GM23338 (cell line): ENCODE measurements at regions not wholly inside any gene's neighbourhood (a gene's known extent, or its start where the extent isn't known, plus 50 kb on each side); places are given as distances from the start of the nearest gene placed in this dataset.

Experiments used
- ATAC-seq: fragments of 200-7000 bp; cut with Tn5 transposase; 3 replicates; pipeline ENCODE4 v1.9.1; 2020
- DNase-seq: peaks from one replicate; pipeline ENCODE4 v3.0.0-alpha.2; 2015; ENCODE audit warnings: low spot score
- H2AFZ ChIP-seq: fragments of 200-600 bp; sonication (generic); 2 replicates; pipeline ENCODE4 v1.8.0; 2016; ENCODE audit warnings: antibody characterized with exemption, mild to moderate bottlenecking, moderate library complexity
- H3F3A ChIP-seq: fragments of 200-600 bp; sonication (generic); replicated peaks from 2 replicates; pipeline ENCODE4 v1.8.0; 2017; ENCODE audit warnings: antibody characterized with exemption, mixed run types, low read depth
- H3K27ac ChIP-seq: fragments of 200-600 bp; sonication (generic); 2 replicates; pipeline ENCODE4 v1.6.1; 2016; ENCODE audit warnings: low read depth
- H3K27me3 ChIP-seq: fragments of 200-600 bp; sonication (generic); 2 replicates; pipeline ENCODE4 v1.8.0; 2016; ENCODE audit warnings: mild to moderate bottlenecking, mixed run types, moderate library complexity; ENCODE audit not compliant: insufficient read depth
- H3K36me3 ChIP-seq: fragments of 200-600 bp; sonication (generic); 2 replicates; pipeline ENCODE4 v1.8.0; 2016; ENCODE audit warnings: mild to moderate bottlenecking; ENCODE audit not compliant: insufficient read depth
- H3K4me1 ChIP-seq: fragments of 200-600 bp; sonication (generic); 2 replicates; pipeline ENCODE4 v1.8.0; 2016; ENCODE audit warnings: mild to moderate bottlenecking, moderate library complexity; ENCODE audit not compliant: insufficient read depth
- H3K4me2 ChIP-seq: fragments of 200-600 bp; sonication (generic); 2 replicates; pipeline ENCODE4 v1.7.1; 2017; ENCODE audit warnings: mixed run types
- H3K4me3 ChIP-seq: fragments of 200-600 bp; sonication (generic); 2 replicates; pipeline ENCODE4 v1.6.1; 2016; ENCODE audit warnings: mixed run types
- H3K79me2 ChIP-seq: fragments of 200-600 bp; sonication (generic); replicated peaks from 2 replicates; pipeline ENCODE4 v1.8.0; 2017; ENCODE audit warnings: mild to moderate bottlenecking; ENCODE audit not compliant: insufficient read depth
- H3K9me2 ChIP-seq: fragments of 200-600 bp; sonication (generic); 2 replicates; pipeline ENCODE4 v1.8.0; 2017; ENCODE audit not compliant: insufficient read depth
- H4K20me1 ChIP-seq: fragments of 200-600 bp; sonication (generic); replicated peaks from 2 replicates; pipeline ENCODE4 v1.8.0; 2017; ENCODE audit warnings: mild to moderate bottlenecking; ENCODE audit not compliant: insufficient read depth
- H3K27ac Mint-ChIP-seq: 2 replicates; pipeline ENCODE4 v1.8.0; 2020; ENCODE audit warnings: inconsistent platforms, mild to moderate bottlenecking, moderate library complexity, mixed read lengths
- H3K27me3 Mint-ChIP-seq: 3 replicates; pipeline ENCODE4 v1.8.0; 2022; ENCODE audit warnings: low read depth, mild to moderate bottlenecking, moderate library complexity, mixed read lengths, inconsistent platforms; ENCODE audit not compliant: insufficient read depth, poor library complexity
- H3K36me3 Mint-ChIP-seq: 3 replicates; pipeline ENCODE4 v1.8.0; 2021; ENCODE audit warnings: low read depth, mild to moderate bottlenecking, inconsistent platforms, moderate library complexity, mixed read lengths
- H3K4me1 Mint-ChIP-seq: 3 replicates; pipeline ENCODE4 v1.8.0; 2020; ENCODE audit warnings: mild to moderate bottlenecking, inconsistent platforms, mixed read lengths
- H3K4me3 Mint-ChIP-seq: 3 replicates; pipeline ENCODE4 v1.8.0; 2021; ENCODE audit warnings: moderate library complexity, mild to moderate bottlenecking, inconsistent platforms, mixed read lengths
- H3K9me3 Mint-ChIP-seq: 3 replicates; pipeline ENCODE4 v1.8.0; 2020; ENCODE audit warnings: moderate library complexity, mild to moderate bottlenecking, inconsistent platforms, mixed read lengths
- EZH2 ChIP-seq: fragments of 200-600 bp; sonication (generic); IDR thresholded peaks from one replicate; pipeline ENCODE4 v1.8.0; 2017; ENCODE audit warnings: antibody characterized with exemption, mild to moderate bottlenecking, low read depth; ENCODE audit not compliant: unreplicated experiment
- EZH2phosphoT487 ChIP-seq: fragments of 200-600 bp; sonication (generic); IDR thresholded peaks from one replicate; pipeline ENCODE4 v1.8.1; 2018; ENCODE audit warnings: antibody characterized with exemption; ENCODE audit not compliant: unreplicated experiment
- JUNB ChIP-seq: IDR thresholded peaks from one replicate; pipeline ENCODE4 v1.6.1; 2016; ENCODE audit warnings: antibody characterized with exemption; ENCODE audit not compliant: unreplicated experiment
- STAT1 ChIP-seq: IDR thresholded peaks from one replicate; pipeline ENCODE4 v1.6.1; 2016; ENCODE audit warnings: antibody characterized with exemption; ENCODE audit not compliant: unreplicated experiment
- ZNF331 ChIP-seq: fragments of 250-450 bp; sonication (Bioruptor Pico); IDR thresholded peaks from 2 replicates; pipeline ENCODE4 v1.5.0; 2020; ENCODE audit warnings: low read depth, mild to moderate bottlenecking, moderate library complexity
- TF ChIP-seq, protein P1 (sequence below): fragments of 250-450 bp; sonication (Bioruptor Pico); IDR thresholded peaks from 2 replicates; pipeline ENCODE4 v1.5.0; 2020; ENCODE audit warnings: mild to moderate bottlenecking, moderate library complexity
- TF ChIP-seq, protein P2 (sequence below): IDR thresholded peaks from one replicate; pipeline ENCODE4 v1.6.1; 2018; ENCODE audit warnings: antibody characterized with exemption; ENCODE audit not compliant: unreplicated experiment

DNA sequence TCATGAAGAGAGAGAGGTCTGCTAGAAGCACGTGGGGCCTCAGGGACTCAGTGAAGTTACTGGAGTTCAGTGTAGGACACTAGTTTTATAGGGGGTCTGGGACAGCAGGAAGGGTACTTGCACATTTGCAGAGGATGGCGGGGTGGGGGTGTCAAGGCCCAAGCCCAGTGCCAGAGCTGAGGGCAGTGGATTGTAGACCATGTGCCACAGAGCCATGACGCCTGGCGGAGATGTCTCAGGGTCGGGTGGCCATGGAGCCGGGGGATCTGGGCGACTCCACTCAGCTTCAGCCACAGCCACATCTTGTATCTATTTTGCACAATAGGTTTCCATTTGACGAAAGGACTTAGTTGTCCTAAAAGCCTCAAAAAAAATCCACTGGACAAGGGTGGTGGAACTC is 50.4 kb upstream of the RGMA start:
- H3F3A ChIP-seq, result no peaks in the 10 kb centered on the region
- H3K36me3 ChIP-seq, result no peaks in the 10 kb centered on the region
- H4K20me1 ChIP-seq, result no peaks in the 10 kb centered on the region
- Mint-ChIP-seq H3K9me3 (peaks cover 2% of the 10 kb centered on the region; the same call in 1 of the 3 replicates), H3K27me3 (peaks cover 13% of the 10 kb centered on the region), H3K4me3 (no peak overlapping the region), H3K27ac (no peak overlapping the region), H3K4me1 (peaks cover 16% of the 10 kb centered on the region), H3K36me3 (no peaks in the 10 kb centered on the region)
- DNase-seq (no peak), ATAC-seq (no peak)
- no peaks in the 10 kb centered on the region for H3K27me3 ChIP-seq
- no peak overlapping the region for H3K27ac ChIP-seq
- no peak overlapping the region for H3K4me3 ChIP-seq
- no peaks in the 10 kb centered on the region for H3K79me2 ChIP-seq
- no peak overlapping the region for H2AFZ ChIP-seq
- TF ChIP-seq, protein P1, sequence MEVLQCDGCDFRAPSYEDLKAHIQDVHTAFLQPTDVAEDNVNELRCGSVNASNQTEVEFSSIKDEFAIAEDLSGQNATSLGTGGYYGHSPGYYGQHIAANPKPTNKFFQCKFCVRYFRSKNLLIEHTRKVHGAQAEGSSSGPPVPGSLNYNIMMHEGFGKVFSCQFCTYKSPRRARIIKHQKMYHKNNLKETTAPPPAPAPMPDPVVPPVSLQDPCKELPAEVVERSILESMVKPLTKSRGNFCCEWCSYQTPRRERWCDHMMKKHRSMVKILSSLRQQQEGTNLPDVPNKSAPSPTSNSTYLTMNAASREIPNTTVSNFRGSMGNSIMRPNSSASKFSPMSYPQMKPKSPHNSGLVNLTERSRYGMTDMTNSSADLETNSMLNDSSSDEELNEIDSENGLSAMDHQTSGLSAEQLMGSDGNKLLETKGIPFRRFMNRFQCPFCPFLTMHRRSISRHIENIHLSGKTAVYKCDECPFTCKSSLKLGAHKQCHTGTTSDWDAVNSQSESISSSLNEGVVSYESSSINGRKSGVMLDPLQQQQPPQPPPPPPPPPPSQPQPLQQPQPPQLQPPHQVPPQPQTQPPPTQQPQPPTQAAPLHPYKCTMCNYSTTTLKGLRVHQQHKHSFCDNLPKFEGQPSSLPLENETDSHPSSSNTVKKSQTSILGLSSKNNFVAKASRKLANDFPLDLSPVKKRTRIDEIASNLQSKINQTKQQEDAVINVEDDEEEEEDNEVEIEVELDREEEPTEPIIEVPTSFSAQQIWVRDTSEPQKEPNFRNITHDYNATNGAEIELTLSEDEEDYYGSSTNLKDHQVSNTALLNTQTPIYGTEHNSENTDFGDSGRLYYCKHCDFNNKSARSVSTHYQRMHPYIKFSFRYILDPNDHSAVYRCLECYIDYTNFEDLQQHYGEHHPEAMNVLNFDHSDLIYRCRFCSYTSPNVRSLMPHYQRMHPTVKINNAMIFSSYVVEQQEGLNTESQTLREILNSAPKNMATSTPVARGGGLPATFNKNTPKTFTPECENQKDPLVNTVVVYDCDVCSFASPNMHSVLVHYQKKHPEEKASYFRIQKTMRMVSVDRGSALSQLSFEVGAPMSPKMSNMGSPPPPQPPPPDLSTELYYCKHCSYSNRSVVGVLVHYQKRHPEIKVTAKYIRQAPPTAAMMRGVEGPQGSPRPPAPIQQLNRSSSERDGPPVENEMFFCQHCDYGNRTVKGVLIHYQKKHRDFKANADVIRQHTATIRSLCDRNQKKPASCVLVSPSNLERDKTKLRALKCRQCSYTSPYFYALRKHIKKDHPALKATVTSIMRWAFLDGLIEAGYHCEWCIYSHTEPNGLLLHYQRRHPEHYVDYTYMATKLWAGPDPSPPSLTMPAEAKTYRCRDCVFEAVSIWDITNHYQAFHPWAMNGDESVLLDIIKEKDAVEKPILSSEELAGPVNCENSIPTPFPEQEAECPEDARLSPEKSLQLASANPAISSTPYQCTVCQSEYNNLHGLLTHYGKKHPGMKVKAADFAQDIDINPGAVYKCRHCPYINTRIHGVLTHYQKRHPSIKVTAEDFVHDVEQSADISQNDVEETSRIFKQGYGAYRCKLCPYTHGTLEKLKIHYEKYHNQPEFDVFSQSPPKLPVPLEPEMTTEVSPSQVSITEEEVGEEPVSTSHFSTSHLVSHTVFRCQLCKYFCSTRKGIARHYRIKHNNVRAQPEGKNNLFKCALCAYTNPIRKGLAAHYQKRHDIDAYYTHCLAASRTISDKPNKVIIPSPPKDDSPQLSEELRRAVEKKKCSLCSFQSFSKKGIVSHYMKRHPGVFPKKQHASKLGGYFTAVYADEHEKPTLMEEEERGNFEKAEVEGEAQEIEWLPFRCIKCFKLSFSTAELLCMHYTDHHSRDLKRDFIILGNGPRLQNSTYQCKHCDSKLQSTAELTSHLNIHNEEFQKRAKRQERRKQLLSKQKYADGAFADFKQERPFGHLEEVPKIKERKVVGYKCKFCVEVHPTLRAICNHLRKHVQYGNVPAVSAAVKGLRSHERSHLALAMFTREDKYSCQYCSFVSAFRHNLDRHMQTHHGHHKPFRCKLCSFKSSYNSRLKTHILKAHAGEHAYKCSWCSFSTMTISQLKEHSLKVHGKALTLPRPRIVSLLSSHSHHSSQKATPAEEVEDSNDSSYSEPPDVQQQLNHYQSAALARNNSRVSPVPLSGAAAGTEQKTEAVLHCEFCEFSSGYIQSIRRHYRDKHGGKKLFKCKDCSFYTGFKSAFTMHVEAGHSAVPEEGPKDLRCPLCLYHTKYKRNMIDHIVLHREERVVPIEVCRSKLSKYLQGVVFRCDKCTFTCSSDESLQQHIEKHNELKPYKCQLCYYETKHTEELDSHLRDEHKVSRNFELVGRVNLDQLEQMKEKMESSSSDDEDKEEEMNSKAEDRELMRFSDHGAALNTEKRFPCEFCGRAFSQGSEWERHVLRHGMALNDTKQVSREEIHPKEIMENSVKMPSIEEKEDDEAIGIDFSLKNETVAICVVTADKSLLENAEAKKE, result no peak
- TF ChIP-seq STAT1 (no peak), ZNF331 (no peak), EZH2phosphoT487 (no peak), JUNB (no peak), EZH2 (no peak)
- TF ChIP-seq, protein P2, sequence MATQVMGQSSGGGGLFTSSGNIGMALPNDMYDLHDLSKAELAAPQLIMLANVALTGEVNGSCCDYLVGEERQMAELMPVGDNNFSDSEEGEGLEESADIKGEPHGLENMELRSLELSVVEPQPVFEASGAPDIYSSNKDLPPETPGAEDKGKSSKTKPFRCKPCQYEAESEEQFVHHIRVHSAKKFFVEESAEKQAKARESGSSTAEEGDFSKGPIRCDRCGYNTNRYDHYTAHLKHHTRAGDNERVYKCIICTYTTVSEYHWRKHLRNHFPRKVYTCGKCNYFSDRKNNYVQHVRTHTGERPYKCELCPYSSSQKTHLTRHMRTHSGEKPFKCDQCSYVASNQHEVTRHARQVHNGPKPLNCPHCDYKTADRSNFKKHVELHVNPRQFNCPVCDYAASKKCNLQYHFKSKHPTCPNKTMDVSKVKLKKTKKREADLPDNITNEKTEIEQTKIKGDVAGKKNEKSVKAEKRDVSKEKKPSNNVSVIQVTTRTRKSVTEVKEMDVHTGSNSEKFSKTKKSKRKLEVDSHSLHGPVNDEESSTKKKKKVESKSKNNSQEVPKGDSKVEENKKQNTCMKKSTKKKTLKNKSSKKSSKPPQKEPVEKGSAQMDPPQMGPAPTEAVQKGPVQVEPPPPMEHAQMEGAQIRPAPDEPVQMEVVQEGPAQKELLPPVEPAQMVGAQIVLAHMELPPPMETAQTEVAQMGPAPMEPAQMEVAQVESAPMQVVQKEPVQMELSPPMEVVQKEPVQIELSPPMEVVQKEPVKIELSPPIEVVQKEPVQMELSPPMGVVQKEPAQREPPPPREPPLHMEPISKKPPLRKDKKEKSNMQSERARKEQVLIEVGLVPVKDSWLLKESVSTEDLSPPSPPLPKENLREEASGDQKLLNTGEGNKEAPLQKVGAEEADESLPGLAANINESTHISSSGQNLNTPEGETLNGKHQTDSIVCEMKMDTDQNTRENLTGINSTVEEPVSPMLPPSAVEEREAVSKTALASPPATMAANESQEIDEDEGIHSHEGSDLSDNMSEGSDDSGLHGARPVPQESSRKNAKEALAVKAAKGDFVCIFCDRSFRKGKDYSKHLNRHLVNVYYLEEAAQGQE, result no peak
- no peak overlapping the region for H3K4me2 ChIP-seq
- no peaks in the 10 kb centered on the region; the same call in 1 of the 2 replicates for H3K4me1 ChIP-seq
- 0 out of 2 replicates have a peak, but pooled peaks cover 3% of the 10 kb centered on the region for H3K9me2 ChIP-seq
